ENCODE measurements at regions not wholly inside any gene's neighbourhood (a gene's known extent, or its start where the extent isn't known, plus 50 kb on each side); places are given as distances from the start of the nearest gene placed in this dataset.

DNA sequence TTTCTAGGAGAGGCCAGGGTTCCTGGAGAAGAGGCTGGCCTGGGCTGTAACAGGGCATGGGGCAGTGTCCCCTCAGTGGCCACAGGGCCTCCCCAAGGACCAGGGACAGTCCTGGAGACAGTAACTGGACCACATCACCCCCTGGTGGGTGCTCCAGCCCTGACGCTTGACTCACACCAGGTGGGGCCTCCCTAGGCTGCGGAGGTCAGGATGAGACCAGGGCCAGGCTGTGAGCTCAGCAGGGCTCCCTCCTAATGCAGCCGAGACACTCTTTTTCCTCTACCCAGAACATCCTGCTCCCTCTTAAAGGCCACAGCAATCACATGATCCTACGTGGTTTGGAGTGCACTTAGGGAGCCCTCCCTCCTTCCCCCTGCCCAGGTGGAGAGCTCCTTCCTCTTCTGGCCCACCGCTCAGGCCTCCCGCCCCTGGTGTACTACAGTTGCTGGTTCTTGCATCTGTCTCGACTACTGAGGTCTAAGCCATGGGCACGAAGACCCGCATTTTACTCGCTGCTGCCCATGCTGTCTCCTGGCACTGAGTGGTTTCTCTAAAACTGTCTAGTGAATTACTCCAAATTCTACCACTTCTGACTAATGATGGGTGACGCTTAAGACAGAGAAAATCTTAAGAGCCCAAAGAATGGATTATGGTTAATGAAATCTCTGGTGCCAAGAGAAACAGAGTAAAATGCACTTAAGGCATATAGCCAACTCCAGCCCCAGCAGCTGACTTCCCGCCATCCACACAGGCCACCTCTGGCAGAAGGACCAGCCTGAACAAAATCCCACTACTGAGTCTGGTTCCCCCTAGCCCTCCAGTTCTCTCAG is 166.1 kb upstream of the CST7 start:
- Histone ChIP-seq H3K27me3 (ENCODE audit: control insufficient read depth, insufficient read depth, low read length) (no peaks in the 10 kb centered on the region), H3K4me3 (ENCODE audit: low read length) (no peak overlapping the region), H3K27ac (ENCODE audit: low read length) (no peak overlapping the region), H3K36me3 (ENCODE audit: control insufficient read depth, insufficient read depth, low read length) (no peaks in the 10 kb centered on the region), H3K9me3 (ENCODE audit: control insufficient read depth, insufficient read depth, low read length) (no peaks in the 10 kb centered on the region), H3K4me1 (ENCODE audit: control insufficient read depth, insufficient read depth, low read length) (peaks cover 5% of the 10 kb centered on the region)
- Mint-ChIP-seq H3K4me3 (no peak overlapping the region), H3K27me3 (ENCODE audit: low read depth in 2 of 2) (peaks cover 0 to 8% of the 10 kb centered on the region in 2 donors), H3K36me3 (no peaks in the 10 kb centered on the region), H3K9me3 (no peaks in the 10 kb centered on the region), H3K4me1 (peaks cover 16 to 19% of the 10 kb centered on the region in 2 donors), H3K27ac (no peak overlapping the region)
- 31% methylated on average over 11 of the region's 12 CpGs for WGBS (ENCODE audit: insufficient coverage)
- no peak for DNase-seq
- ATAC-seq, result peak in 1 of 3 donors; percentile 20
- no peak for TF ChIP-seq CTCF (IDR thresholded peaks at IDR 0.05)
- intact Hi-C loops (cut with micrococcal nuclease), result no loop called here

DNA sequence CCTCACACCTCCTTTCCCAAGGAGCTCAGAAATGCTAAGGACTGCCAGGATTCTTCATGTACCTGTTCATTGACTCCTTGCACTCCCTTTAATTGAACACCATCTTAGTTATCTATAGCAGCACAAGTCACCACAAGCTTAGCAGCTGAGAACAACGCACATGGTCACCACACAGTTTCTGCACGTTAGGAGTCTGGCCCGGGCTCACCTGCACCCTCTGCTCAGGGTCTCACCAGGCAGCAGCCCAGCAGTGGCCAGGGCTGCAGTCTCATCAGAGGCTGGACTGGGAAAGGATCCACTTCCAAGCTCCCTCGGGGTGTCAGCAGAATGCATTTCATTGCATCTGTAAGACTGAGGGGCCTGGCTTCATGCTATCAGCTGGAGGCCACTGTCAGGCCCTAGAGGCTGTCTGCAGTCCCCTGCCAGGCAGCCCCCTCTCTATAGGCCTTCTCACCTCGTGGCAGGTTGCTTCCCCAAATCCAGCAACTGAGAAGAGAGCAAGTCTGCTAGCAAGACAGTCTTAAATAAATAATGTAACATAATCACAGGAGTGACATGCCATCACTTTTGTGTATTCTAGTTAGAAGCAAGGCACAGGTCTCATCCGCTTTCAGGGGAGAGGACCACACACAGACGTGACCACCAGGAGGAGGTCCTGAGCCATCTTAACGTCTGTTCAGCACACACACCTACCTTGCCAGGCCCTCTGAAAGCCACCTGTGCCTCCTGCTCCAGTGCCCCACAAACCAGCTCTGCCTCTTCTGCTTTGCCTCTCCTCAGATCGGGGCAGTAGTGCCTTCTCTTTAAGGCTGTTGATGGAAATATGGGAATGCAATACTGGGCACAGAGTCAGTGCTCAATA is 165.2 kb upstream of the CST7 start:
- Histone ChIP-seq H3K4me1 (ENCODE audit: control insufficient read depth, insufficient read depth, low read length) (peaks cover 5% of the 10 kb centered on the region), H3K36me3 (ENCODE audit: control insufficient read depth, insufficient read depth, low read length) (no peaks in the 10 kb centered on the region), H3K27ac (ENCODE audit: low read length) (no peak overlapping the region), H3K9me3 (ENCODE audit: control insufficient read depth, insufficient read depth, low read length) (no peaks in the 10 kb centered on the region), H3K27me3 (ENCODE audit: control insufficient read depth, insufficient read depth, low read length) (no peaks in the 10 kb centered on the region), H3K4me3 (ENCODE audit: low read length) (no peak overlapping the region)
- no peaks in the 10 kb centered on the region for H3K36me3 Mint-ChIP-seq
- intact Hi-C loops (cut with micrococcal nuclease), result no loop called here
- no peaks in the 10 kb centered on the region for H3K9me3 Mint-ChIP-seq
- H3K27me3 Mint-ChIP-seq (ENCODE audit: low read depth in 2 of 2), result peaks cover 0 to 5% of the 10 kb centered on the region in 2 donors
- no peak for TF ChIP-seq CTCF (IDR thresholded peaks at IDR 0.05)
- WGBS (ENCODE audit: insufficient coverage), result 76% methylated on average over 9 of the region's 9 CpGs
- peaks cover 16 to 19% of the 10 kb centered on the region in 2 donors for H3K4me1 Mint-ChIP-seq
- DNase-seq (peak in 1 of 2 donors; percentile 32), ATAC-seq (peak in 1 of 3 donors; percentile 32)
- peak overlapping the region in 1 of 2 donors; percentile 47 for H3K27ac Mint-ChIP-seq
- no peak overlapping the region for H3K4me3 Mint-ChIP-seq

GRCh38 chr20:24784607-24785006 is 164.5 kb upstream of the CST7 start:
- peak in 1 of 3 donors; percentile 36 for ATAC-seq
- H3K4me3 Mint-ChIP-seq, result no peak overlapping the region
- H3K9me3 ChIP-seq (ENCODE audit: control insufficient read depth, insufficient read depth, low read length), result no peaks in the 10 kb centered on the region
- no peaks in the 10 kb centered on the region for H3K27me3 ChIP-seq (ENCODE audit: control insufficient read depth, insufficient read depth, low read length)
- peaks cover 16 to 19% of the 10 kb centered on the region in 2 donors for H3K4me1 Mint-ChIP-seq
- H3K27ac Mint-ChIP-seq, result peak overlapping the region in 1 of 2 donors; percentile 47
- DNase-seq, result no peak
- H3K27me3 Mint-ChIP-seq (ENCODE audit: low read depth in 2 of 2), result peaks cover 0 to 5% of the 10 kb centered on the region in 2 donors
- 17% methylated on average over 2 of the region's 2 CpGs for WGBS (ENCODE audit: insufficient coverage)
- H3K27ac ChIP-seq (ENCODE audit: low read length), result no peak overlapping the region
- H3K4me3 ChIP-seq (ENCODE audit: low read length), result no peak overlapping the region
- intact Hi-C loops (cut with micrococcal nuclease), result no loop called here
- H3K36me3 ChIP-seq (ENCODE audit: control insufficient read depth, insufficient read depth, low read length), result no peaks in the 10 kb centered on the region
- H3K36me3 Mint-ChIP-seq, result no peaks in the 10 kb centered on the region
- H3K9me3 Mint-ChIP-seq, result no peaks in the 10 kb centered on the region
- peaks cover 5% of the 10 kb centered on the region for H3K4me1 ChIP-seq (ENCODE audit: control insufficient read depth, insufficient read depth, low read length)
- TF ChIP-seq CTCF (IDR thresholded peaks at IDR 0.05), result no peak
